GM19468 (cell line): ENCODE measurements at regions not wholly inside any gene's neighbourhood (a gene's known extent, or its start where the extent isn't known, plus 50 kb on each side); places are given as distances from the start of the nearest gene placed in this dataset.

Experiments used
- ATAC-seq: cut with Tn5 transposase; IDR thresholded peaks from one replicate; pipeline ENCODE4 v1.9.1; 2021; ENCODE audit warnings: mild to moderate bottlenecking, moderate library complexity, moderate number of reproducible peaks; ENCODE audit not compliant: unreplicated experiment; ENCODE audit errors: extremely low read depth

DNA sequence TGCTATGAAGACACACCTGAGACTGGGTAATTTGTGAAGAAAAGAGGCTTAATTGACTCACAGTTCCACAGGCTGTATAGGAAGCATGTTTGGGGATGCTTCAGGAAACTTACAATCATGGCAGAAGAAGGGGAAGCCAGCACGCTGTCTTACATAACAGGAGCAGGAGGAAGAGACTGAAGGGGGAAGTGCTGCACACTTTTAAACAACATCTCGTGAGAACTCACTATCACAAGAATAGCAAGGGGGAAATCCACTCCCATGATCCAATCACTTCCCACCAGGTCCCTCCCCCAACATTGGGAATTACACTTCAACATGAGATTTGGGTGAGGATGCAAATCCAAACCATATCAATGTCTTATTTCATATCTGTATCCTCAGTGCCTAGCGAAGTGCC is 307.2 kb downstream of the ATP23 start:
- no peak for ATAC-seq

DNA sequence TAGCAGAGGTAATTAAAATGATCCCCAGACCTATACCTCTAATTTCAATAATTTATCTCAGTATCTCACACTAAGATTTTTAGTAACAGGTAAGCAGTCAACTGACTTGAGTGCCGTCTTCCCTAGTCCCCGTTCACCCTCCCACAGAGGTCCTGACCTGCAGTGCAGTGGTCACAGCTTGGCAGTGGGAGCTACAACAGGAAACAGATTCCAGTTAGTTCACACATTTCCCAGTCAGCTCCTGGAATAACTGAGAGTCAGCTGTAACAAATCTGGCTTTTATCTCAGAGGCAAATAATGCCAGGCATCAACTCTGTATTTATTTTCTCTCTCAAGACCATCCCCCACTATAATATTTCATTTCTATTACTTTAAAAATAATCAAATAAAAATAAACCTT is 308.2 kb downstream of the ATP23 start:
- ATAC-seq, result no peak

DNA sequence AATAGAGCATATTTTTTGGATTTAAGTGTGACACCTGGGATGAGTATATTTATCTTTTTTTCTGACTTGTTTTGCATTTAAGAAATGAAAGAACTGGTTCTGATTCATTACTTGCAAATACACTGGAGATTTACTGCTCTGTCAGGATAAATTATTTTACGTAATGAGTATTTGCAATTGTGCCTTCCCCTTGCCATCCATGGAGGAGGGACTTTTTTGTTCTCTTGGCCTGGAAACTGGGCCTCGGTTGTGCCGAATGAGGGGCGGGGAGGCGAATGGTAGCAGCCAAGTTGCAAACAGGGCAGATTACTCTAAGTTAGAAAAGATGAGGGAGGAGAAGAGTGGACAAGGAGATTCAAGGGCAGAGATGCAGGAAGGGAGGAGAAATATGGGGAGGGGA is 308.7 kb downstream of the ATP23 start:
- ATAC-seq, result no peak

DNA sequence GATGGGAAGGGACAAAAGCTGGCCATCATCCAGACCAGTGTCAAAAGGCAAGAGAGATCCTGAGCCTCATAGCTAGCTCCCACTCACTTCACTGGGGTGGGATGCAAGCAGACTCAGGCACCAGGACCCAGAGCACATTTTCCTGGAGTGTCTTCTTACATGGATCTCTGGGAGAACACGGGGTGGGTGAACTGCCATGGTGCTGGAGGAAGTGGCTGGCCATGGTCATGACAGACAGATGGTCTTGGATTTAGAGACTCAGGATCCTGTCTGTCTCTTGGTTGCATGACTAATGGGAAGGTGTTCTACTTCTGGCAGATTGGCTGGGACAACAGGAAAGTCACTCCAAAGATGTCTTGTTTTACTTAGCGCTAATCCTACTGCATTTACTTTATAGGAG is 311.5 kb downstream of the ATP23 start:
- no peak for ATAC-seq

DNA sequence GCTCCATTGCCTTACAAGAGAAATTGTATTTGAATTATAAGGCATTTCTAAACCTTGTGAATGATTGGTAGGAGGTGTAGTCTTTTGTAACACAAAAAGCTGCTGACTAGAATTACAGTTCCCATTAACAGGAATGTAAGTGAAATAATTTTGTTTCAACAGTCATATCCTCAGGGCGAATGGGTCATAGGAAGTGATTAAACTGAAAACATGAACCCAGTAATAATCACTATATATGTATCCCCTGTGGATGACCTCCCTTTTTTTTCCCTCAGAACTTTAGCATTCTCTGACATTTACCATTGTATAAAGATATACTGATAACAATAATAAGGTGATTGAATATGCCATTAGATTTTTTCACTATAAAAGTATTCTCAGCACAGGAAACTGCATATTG is 312.3 kb downstream of the ATP23 start:
- ATAC-seq, result no peak

- ATAC-seq, result no peak
These were observed 313.2 kb downstream of the ATP23 start for GRCh38 chr12:58254463-58255100.

GRCh38 chr12:58262796-58263195 is 321.4 kb downstream of the ATP23 start:
- no peak for ATAC-seq

DNA sequence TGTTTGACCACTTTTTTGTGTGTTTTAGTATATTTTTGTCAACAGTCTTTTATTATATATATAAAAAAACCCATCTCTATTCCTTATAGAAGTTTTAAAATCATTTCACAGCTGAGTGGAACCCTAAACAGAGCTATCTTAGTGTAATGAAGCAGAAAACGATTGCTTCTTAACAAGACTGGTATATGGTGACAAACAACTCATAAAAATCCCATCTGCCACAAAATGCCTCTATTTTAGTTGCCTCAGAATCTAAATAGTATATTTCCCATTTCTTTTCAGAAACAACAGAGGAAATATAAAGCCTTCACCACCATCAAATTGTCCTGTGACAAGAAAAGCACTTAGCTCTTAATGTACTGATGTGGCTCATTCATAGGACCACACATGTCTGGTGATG is 322.4 kb downstream of the ATP23 start:
- ATAC-seq, result no peak

- ATAC-seq, result no peak
These were observed 326.7 kb downstream of the ATP23 start for GRCh38 chr12:58268069-58268468.

DNA sequence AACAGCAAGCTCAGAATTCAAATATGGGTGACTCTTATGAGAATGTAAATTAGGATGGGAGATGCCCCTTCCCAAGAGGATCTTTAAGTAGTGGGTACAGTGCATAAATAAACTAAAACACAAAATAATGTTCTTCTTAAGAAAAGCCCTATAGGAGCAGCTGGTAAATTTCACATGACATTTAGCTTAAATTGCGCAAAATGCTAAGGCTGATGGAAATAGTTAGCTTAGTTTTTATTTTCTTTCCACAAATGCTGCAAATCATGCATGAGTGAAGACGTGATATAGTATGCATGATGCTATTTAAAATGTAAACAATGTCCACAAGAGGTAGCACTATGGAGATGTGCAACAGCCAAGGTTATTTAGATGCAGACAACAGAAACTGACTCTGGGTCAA is 328.1 kb downstream of the ATP23 start:
- ATAC-seq, result no peak

GRCh38 chr12:58270966-58271705 is 329.8 kb downstream of the ATP23 start:
- no peak for ATAC-seq

DNA sequence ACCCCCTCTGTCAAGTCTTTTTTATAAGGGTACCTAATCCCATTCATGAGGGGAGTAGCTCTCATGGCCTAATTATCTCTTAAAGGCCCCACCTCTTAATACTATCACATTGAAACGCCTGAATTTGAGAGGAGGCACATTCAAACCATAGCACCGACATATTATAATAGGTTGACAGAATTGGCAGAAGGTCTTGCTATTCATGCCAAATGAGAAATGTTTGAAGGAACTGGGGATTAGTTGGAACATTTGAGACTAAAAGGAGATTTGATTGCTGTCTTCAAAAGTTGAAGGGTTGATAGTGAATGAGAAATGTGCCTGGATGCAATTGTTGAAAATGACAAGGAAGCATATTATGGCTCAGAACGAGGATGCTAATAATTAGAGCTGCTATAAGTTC is 331.1 kb downstream of the ATP23 start:
- no peak for ATAC-seq

- no peak for ATAC-seq
These were observed 335.9 kb downstream of the ATP23 start for GRCh38 chr12:58277231-58277630.

- ATAC-seq, result no peak
These were observed 342.2 kb downstream of the ATP23 start for GRCh38 chr12:58283553-58283952.

GRCh38 chr12:58285551-58285950 is 344.2 kb downstream of the ATP23 start:
- ATAC-seq, result no peak

- ATAC-seq, result no peak
These were observed 345.0 kb downstream of the ATP23 start for GRCh38 chr12:58286353-58286752.

DNA sequence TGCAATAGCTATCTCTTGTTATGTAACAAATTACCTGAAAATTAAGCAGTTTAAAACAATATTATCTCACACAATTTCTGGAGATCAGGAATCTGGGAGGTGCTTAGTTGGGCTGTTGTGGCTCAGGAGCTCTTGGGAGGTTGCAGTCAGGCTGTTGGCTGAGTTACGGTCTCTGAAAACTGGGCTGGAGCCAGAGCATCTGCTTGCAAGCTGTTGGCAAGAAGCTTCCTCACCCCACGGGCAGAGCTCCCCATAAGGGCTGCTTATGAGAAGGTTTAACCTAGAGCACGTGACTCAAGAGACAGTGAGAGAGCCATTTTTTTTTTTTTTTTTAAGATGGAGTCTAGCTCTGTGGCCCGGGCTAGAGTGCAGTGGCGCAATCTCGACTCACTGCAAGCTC is 346.8 kb downstream of the ATP23 start:
- no peak for ATAC-seq

DNA sequence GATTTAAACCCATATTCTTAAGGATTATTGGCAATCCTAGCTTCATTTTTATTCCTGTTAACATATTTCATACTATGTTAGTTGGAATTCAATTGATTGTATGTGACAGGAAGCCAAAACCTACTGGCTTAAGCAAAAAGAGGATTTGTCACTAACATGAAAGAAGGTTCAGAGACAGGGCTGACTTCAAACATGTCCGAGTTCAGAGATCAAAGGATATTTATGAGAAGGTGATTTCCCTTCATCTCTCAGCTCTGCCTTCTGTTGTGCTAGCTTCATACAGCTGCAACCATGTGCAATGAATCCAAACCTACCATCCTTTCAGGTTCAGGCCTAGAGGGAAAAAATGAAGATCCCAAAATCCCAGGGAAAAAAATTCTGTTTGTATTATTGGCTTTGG is 349.7 kb downstream of the ATP23 start:
- no peak for ATAC-seq

DNA sequence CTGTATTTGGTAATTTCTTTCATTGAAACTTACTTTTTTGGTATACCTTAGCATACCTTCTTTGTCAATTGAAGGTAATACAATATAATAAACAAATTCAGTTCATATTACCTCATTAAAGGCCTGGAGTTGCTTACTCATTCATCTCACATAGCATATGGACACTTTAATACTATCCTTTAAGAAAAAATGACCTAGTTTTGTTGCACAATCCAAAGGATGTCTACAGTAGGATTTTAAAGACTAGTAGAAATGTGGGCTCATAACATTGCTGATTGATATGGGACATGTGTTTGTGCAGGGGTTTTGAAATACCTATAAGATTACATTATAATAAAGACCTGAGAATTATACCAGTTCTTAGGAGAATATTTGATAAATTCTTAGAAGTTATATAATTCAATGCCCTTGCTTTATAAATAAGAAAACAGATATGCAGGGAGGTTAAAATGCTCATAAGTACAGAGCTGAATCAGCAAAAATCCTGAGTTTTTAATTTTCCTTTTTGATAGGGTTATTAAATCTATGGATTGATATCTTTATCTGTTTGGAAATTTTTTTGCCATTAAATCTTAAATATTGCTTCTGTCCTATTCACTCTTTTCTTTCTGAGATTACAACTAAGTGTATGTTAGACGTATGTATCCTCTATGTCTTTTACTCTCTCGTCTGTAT is 352.1 kb downstream of the ATP23 start:
- no peak for ATAC-seq

- ATAC-seq, result no peak
These were observed 353.9 kb downstream of the ATP23 start for GRCh38 chr12:58295268-58295667.

DNA sequence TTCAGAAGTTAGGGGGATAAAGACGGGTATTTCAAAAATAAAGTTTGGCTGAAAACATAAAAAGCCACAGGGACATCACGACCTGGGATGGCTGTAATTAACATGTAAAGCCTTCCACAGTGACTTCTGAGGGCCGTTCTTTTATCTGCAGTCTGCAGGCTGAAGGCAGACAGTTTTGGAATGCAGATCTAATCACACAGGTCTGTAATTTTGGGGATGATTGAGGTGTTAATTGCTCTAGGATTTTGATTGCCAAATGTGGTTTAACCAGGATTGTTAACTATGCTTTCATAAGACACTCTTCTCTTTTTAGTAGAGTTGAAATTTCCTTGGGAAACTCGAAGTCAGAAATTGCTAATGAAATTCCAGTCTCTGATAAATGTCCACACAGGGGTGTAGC is 355.5 kb downstream of the ATP23 start:
- ATAC-seq, result no peak

DNA sequence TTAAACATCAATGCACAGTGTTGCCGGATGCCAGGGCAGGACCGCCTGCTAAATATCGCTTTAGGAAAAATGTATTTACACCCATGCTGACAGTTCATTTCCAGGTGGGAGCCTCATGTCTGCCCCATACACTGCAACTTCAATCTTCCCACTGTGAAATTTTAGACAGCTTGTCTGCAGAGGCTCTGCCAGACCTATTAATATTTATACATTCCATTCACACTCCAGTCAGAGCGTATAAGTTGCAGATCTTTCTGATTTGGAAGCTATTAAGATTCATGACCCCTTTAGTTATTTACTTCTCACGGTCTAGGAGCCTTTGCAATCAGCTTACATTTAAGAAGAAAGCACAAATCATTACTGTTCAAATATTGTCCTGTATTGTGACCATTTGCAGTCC is 357.4 kb downstream of the ATP23 start:
- ATAC-seq, result no peak
